IPS-20b (cell line): ENCODE measurements at regions not wholly inside any gene's neighbourhood (a gene's known extent, or its start where the extent isn't known, plus 50 kb on each side); places are given as distances from the start of the nearest gene placed in this dataset.

Experiments
- H3K27ac ChIP-seq: one replicate; pipeline ENCODE4 v1.5.1; 2013; ENCODE audit warnings: low read length
- H3K27me3 ChIP-seq: 2 replicates; pipeline ENCODE4 v1.6.1; 2013; ENCODE audit warnings: mild to moderate bottlenecking, low read length, inconsistent platforms; ENCODE audit not compliant: insufficient read depth
- H3K36me3 ChIP-seq: 2 replicates; pipeline ENCODE4 v1.6.1; 2013; ENCODE audit warnings: low read depth, mild to moderate bottlenecking, inconsistent platforms, low read length, moderate library complexity; ENCODE audit not compliant: insufficient read depth
- H3K4me1 ChIP-seq: 2 replicates; pipeline ENCODE4 v1.6.1; 2013; ENCODE audit warnings: mild to moderate bottlenecking, control low read depth, inconsistent platforms, low read length, moderate library complexity; ENCODE audit not compliant: insufficient read depth
- H3K4me3 ChIP-seq: 2 replicates; pipeline ENCODE4 v1.5.1; 2013; ENCODE audit warnings: mild to moderate bottlenecking, low read length, inconsistent platforms
- H3K9ac ChIP-seq: 2 replicates; pipeline ENCODE4 v1.6.1; 2013; ENCODE audit warnings: low read depth, mild to moderate bottlenecking, inconsistent platforms, low read length, moderate library complexity
- H3K9me3 ChIP-seq: 2 replicates; pipeline ENCODE4 v1.6.1; 2013; ENCODE audit warnings: mild to moderate bottlenecking, low read depth, low read length, inconsistent platforms; ENCODE audit not compliant: insufficient read depth

DNA sequence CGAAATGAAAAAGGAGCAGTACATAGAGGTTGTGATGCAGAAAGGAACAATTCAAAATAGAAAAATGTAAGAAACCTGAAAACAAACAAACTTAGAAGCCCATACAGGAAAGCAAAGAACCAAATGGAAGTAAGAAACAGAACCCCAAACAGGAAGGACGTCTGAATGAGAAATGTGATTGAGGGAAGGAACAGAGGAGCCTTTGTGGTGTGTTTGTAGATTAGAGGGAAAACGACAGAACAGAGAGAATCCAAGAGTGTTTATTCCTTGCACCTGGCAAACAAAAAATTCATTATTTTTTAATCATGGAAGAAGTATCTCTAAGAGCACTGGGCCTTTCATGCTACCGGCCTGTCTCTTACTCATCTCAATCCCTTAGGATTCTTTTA is 67.8 kb upstream of the ZSWIM6 start:
- Histone ChIP-seq H3K36me3 (no peaks in the 10 kb centered on the region), H3K9me3 (no peaks in the 10 kb centered on the region), H3K27ac (no peak overlapping the region), H3K27me3 (no peaks in the 10 kb centered on the region), H3K4me1 (no peaks in the 10 kb centered on the region; the same call in 1 of the 2 replicates), H3K9ac (no peak overlapping the region), H3K4me3 (no peak overlapping the region)

DNA sequence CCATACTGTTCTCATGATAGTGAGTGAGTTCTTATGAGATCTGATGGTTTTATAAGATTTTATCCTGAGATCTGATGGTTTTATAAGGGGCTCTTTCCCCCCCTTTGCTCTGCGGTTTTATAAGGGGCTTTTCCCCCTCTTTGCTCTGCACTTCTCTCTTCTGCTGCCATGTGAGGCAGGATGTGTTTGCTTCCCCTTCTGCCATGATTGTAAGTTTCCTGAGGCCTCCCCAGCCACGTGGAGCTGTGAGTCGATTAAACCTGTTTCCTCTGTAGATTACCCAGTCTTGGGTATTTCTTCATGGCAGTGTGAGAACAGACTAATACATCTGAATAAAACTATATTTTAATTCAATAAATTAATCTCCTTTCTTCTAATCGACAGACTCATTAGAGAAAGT is 64.9 kb upstream of the ZSWIM6 start:
- H3K4me1 ChIP-seq, result no peaks in the 10 kb centered on the region; the same call in 1 of the 2 replicates
- no peak overlapping the region for H3K27ac ChIP-seq
- no peaks in the 10 kb centered on the region for H3K9me3 ChIP-seq
- H3K4me3 ChIP-seq, result no peak overlapping the region
- H3K9ac ChIP-seq, result no peak overlapping the region
- no peaks in the 10 kb centered on the region for H3K36me3 ChIP-seq
- no peaks in the 10 kb centered on the region for H3K27me3 ChIP-seq

DNA sequence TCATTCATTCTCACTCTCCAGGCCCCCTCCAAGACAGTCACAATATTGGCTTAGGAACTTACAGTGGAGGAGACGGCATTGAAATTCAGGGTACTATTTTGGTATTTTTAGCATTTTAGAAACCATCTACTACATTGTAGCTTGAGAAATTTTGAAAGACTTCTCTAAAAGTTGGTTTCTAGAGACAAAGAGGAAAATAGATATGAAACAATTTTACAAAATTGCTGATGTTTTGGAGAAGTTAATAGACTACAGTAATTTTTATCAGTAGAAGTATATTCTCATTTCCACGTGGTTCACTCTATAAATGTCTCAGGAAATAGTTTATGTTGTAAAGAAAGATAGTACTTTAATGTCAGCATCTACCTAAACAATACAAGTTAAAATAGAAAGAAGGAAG is 63.2 kb upstream of the ZSWIM6 start:
- Histone ChIP-seq H3K9me3 (no peaks in the 10 kb centered on the region), H3K4me1 (peaks cover 6% of the 10 kb centered on the region), H3K36me3 (no peaks in the 10 kb centered on the region), H3K27ac (no peak overlapping the region), H3K9ac (no peak overlapping the region), H3K27me3 (no peaks in the 10 kb centered on the region), H3K4me3 (no peak overlapping the region)

DNA sequence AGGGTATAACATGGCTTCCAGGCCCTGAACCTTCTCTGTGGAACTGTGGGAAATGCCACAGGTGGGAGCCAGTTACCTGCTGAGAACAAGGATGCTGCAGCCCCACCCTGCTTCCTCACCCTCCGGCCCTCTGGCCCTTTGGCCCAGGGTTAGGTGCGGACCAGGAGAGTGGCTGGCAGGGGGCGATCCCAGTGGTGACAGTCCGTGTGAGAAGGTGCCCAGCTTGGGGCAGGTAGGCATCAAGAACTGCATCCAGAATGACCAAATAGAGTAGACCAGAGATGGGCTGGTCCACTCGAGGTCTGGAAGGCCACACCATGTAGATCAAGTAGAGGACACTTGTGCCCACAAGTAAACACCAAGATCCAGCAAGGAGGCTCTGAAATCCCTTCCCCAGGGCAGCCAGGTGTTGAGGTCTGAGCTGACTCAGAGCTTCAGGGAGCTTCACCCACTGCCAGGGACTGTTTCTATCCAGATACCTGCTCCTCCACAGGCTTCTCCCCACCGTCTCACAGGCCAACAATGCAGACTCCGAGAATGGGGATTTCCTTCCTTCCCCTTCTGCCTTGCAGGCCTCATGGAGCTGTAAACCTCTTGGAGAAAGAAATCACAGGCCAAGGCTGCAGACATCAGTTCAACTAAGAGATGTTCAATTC is 61.4 kb upstream of the ZSWIM6 start:
- H3K36me3 ChIP-seq, result no peaks in the 10 kb centered on the region
- no peak overlapping the region for H3K9ac ChIP-seq
- H3K4me1 ChIP-seq, result peaks cover 6% of the 10 kb centered on the region; the same call in 1 of the 2 replicates
- H3K4me3 ChIP-seq, result no peak overlapping the region
- no peaks in the 10 kb centered on the region for H3K27me3 ChIP-seq
- H3K9me3 ChIP-seq, result no peaks in the 10 kb centered on the region
- H3K27ac ChIP-seq, result no peak overlapping the region

DNA sequence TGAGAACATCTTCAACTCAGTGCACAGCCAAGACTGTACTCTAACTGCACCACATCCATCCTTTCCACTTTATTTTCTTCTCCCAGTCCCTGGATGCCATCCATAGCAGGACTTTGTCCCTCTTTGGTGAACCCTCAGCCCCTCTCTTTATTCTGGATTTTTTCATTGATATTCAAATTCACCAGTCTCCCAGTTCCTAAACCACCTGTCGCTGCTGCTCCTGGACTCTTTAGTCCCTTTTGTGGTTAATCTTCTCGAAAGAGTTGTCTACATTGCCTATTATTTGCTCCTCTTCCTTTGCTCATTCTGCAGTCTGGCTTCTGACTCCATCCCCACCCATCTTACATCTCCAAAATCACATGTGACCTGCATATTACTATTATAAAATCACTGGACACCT is 59.4 kb upstream of the ZSWIM6 start:
- H3K36me3 ChIP-seq, result no peaks in the 10 kb centered on the region
- no peaks in the 10 kb centered on the region for H3K9me3 ChIP-seq
- H3K27me3 ChIP-seq, result no peaks in the 10 kb centered on the region
- no peak overlapping the region for H3K4me3 ChIP-seq
- H3K9ac ChIP-seq, result no peak overlapping the region
- H3K4me1 ChIP-seq, result peaks cover 6% of the 10 kb centered on the region
- H3K27ac ChIP-seq, result no peak overlapping the region

DNA sequence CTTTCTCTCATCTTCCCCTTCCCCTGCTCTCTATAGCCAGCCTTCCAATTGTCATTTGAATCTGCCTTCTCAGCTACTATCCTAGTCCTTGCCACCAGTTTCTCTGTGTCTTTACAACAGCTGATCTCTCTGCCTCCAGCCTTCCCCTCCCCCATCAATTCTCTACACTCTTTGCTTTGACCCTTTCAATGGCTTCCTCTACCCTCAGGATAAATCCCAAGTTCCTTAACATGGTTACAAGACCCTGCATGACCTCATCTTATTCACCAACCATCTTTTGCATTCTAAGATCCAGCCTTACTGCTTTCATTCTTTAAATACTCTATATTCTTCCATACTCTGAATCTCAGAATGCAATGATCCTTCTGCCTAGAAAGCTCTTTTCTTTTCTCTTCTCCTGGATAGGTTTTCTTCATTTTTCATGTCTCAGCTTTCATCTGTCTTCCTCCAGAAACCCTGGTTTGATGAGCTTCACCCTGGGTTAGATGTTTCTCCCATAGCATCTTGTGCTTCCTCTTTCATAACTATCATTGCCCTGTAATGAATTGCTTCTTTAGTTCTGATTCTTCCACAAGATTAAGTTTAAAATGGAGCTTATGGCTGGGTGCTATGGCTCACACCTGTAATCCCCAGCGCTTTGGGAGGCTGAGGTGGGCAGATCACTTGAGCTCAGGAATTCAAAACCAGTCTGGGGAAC is 58.6 kb upstream of the ZSWIM6 start:
- no peaks in the 10 kb centered on the region for H3K9me3 ChIP-seq
- H3K27ac ChIP-seq, result no peak overlapping the region
- H3K36me3 ChIP-seq, result no peaks in the 10 kb centered on the region
- H3K9ac ChIP-seq, result no peak overlapping the region
- peaks cover 6% of the 10 kb centered on the region for H3K4me1 ChIP-seq
- H3K4me3 ChIP-seq, result no peak overlapping the region
- H3K27me3 ChIP-seq, result no peaks in the 10 kb centered on the region

DNA sequence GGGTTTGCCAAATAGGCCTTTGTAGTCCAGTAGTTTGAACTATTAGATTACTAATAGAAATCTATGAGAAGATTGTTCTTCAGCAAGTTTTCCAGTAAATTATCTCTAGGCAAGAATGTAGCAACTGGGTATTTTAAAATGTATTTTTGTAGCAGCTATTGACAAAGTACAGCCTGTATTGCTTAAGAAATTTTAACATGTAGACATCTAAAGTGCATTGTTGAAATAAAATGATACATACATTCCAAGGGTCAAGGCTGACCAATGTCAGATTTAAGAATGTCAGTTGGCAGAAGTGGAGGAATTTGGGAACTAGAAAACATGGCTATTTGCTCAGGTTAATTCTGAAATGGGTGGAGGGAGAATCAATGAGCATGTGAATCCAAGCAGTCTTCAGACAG is 57.5 kb upstream of the ZSWIM6 start:
- Histone ChIP-seq H3K36me3 (no peaks in the 10 kb centered on the region), H3K27ac (no peak overlapping the region), H3K27me3 (no peaks in the 10 kb centered on the region), H3K9ac (no peak overlapping the region), H3K9me3 (no peaks in the 10 kb centered on the region), H3K4me1 (peaks cover 6% of the 10 kb centered on the region), H3K4me3 (no peak overlapping the region)

DNA sequence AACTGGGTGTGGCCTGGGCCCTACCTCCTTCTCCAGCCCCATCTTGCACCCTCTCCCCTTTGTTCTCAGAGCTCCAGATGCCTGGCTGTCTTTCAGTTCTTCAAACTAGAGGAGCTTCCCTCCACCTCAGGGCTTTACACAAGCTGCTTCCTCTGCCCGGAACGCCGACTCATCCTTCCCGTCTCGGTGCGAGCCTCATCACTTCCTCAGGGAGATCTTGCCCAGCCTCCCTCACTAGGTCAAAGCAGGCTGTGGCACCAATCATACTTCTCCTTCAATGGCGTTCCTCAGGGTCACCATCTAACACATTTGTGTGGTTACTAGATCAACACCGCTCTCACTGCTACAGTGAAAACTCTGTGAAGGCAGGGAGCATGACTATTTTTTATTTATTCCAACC is 56.2 kb upstream of the ZSWIM6 start:
- no peak overlapping the region for H3K4me3 ChIP-seq
- no peaks in the 10 kb centered on the region for H3K27me3 ChIP-seq
- H3K36me3 ChIP-seq, result no peaks in the 10 kb centered on the region
- no peak overlapping the region for H3K27ac ChIP-seq
- no peak overlapping the region for H3K9ac ChIP-seq
- H3K9me3 ChIP-seq, result no peaks in the 10 kb centered on the region
- peaks cover 6% of the 10 kb centered on the region for H3K4me1 ChIP-seq

DNA sequence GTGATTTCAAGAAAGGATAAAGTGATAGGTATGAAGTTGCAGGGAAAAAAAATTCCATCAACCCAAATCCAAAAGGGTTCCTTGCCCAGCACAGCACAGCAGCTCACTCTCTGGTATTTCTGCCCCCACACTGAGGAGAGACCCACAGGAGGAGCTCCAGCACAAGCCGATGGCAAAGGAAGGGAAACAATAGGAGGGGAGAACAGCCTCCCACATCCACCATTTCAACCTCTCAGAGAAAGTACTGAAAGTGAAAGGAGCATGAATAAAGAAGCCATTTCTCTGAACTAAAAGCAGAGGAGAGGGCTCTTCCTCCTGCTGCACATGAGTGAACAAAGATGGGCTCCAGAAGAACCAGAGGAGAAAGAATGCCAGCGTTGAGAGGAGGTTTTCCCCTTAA is 54.9 kb upstream of the ZSWIM6 start:
- Histone ChIP-seq H3K27me3 (no peaks in the 10 kb centered on the region), H3K36me3 (no peaks in the 10 kb centered on the region), H3K27ac (no peak overlapping the region), H3K9ac (peak overlapping the region; percentile 35; the same call in 1 of the 2 replicates), H3K9me3 (no peaks in the 10 kb centered on the region), H3K4me1 (peaks cover 6% of the 10 kb centered on the region), H3K4me3 (no peak overlapping the region)

DNA sequence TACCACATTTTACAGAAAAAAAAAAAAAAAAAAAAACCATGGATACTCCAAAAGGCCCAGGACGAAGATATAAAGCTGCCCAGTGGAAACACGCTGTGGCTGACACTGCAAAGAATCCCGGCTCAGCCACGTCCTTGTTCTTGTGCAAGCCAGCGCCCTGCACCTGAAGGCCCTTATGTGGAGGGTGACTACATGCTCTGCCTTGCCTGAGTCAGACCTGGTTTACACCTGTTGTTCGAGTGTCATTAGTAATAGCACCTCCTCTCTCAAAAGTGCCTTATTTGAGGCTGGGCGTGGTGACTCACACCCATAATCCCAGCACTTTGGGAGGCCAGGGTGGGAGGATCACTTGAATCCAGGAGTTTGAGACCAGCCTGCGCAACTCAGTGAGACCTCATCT is 54.3 kb upstream of the ZSWIM6 start:
- no peak overlapping the region for H3K9ac ChIP-seq
- peaks cover 5% of the 10 kb centered on the region for H3K4me1 ChIP-seq
- H3K4me3 ChIP-seq, result no peak overlapping the region
- H3K27me3 ChIP-seq, result no peaks in the 10 kb centered on the region
- H3K36me3 ChIP-seq, result no peaks in the 10 kb centered on the region
- H3K27ac ChIP-seq, result no peak overlapping the region
- H3K9me3 ChIP-seq, result no peaks in the 10 kb centered on the region

DNA sequence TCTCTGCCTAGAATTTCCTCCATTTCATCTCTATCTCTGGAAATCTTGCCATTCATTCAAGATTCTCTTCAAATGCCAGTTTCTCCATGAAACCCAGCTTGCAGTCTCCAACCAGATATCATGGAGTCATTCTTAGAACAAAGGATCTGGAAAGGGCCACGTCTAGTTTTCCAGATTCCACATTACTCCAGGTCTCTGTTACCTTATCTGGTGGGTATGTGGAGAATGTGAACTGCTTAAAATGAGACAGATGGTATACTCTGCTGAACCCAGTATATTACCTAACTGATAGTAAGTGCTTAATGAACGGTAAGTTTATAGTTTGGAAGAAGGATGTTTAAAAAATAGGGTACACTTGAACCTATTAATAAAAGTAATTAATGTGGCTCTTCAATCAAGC is 52.3 kb upstream of the ZSWIM6 start:
- Histone ChIP-seq H3K36me3 (no peaks in the 10 kb centered on the region), H3K4me1 (no peaks in the 10 kb centered on the region; the same call in 1 of the 2 replicates), H3K9me3 (no peaks in the 10 kb centered on the region), H3K27ac (no peak overlapping the region), H3K4me3 (no peak overlapping the region), H3K9ac (no peak overlapping the region), H3K27me3 (no peaks in the 10 kb centered on the region)

DNA sequence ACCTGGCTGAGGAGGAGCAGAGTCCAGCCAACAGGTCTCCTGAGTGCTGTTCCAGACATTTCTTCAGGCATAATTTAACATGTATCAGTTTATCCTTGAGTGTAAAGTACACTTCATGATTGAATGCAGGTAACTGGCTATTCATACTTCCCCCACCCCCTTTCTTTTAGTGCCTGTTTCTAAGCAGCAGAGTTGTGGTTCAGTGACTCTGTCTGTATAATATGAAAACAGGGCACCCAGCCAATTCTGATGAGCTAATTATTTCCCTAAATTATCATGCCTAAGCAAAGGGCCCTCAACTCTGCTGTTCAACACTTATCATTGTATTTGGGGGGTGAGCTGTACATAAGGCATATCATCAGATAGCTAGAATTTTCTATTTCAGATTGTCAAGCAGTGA is 51.9 kb upstream of the ZSWIM6 start:
- Histone ChIP-seq H3K27me3 (no peaks in the 10 kb centered on the region), H3K9me3 (no peaks in the 10 kb centered on the region), H3K36me3 (no peaks in the 10 kb centered on the region), H3K27ac (no peak overlapping the region), H3K4me1 (no peaks in the 10 kb centered on the region; the same call in 1 of the 2 replicates), H3K4me3 (no peak overlapping the region), H3K9ac (no peak overlapping the region)
